22Rv1 (cell line): ENCODE measurements at regions not wholly inside any gene's neighbourhood (a gene's known extent, or its start where the extent isn't known, plus 50 kb on each side); places are given as distances from the start of the nearest gene placed in this dataset.

Experiments used
- ZFX ChIP-seq: fragments of 450-650 bp; IDR thresholded peaks from 2 replicates; pipeline ENCODE4 v1.6.1; 2017; ENCODE audit warnings: antibody characterized with exemption, borderline replicate concordance
- TF ChIP-seq, protein P1 (sequence below): fragments of 450-650 bp; IDR thresholded peaks from 2 replicates; pipeline ENCODE4 v1.5.1; 2017; ENCODE audit warnings: mild to moderate bottlenecking

DNA sequence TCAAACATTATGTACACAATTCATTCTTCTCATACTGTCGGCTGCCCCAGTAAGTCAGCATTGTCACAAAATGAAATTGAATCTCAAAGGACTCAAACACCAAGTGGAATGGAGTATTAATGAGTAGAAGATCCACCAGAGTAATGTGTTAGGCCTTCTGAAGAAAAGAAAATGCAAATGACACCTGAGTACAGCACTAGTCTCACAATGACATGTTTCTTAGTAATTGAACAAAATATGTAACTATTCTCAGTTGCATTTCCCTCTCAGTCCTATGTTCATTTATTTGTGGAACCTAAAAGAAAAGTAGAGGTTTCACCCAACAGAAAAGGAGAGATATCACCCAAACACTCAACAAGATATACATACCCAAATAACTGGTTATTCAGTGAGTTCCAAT, 283.9 kb upstream of the THBS1 start:
- TF ChIP-seq, protein P1, sequence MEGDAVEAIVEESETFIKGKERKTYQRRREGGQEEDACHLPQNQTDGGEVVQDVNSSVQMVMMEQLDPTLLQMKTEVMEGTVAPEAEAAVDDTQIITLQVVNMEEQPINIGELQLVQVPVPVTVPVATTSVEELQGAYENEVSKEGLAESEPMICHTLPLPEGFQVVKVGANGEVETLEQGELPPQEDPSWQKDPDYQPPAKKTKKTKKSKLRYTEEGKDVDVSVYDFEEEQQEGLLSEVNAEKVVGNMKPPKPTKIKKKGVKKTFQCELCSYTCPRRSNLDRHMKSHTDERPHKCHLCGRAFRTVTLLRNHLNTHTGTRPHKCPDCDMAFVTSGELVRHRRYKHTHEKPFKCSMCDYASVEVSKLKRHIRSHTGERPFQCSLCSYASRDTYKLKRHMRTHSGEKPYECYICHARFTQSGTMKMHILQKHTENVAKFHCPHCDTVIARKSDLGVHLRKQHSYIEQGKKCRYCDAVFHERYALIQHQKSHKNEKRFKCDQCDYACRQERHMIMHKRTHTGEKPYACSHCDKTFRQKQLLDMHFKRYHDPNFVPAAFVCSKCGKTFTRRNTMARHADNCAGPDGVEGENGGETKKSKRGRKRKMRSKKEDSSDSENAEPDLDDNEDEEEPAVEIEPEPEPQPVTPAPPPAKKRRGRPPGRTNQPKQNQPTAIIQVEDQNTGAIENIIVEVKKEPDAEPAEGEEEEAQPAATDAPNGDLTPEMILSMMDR, result no peak
- TF ChIP-seq ZFX, result no peak
